Memory B cell (primary cell): ENCODE measurements at regions not wholly inside any gene's neighbourhood (a gene's known extent, or its start where the extent isn't known, plus 50 kb on each side); places are given as distances from the start of the nearest gene placed in this dataset.

Experiments used
- ATAC-seq: fragments of 150-1000 bp; cut with Tn5 transposase; 2 replicates; pipeline ENCODE4 v1.10.0; 2021; ENCODE audit warnings: low read depth, mild to moderate bottlenecking, moderate library complexity
- DNase-seq, 2 donors: peaks; one replicate each; pipeline ENCODE4 v3.0.0; 2022; ENCODE audit warnings: low spot score in 2 of 2
- H3K27ac Mint-ChIP-seq: one replicate; pipeline ENCODE4 v1.8.0; 2022; ENCODE audit warnings: mild to moderate bottlenecking, moderate library complexity, mixed read lengths
- H3K27me3 Mint-ChIP-seq: one replicate; pipeline ENCODE4 v1.8.0; 2022; ENCODE audit warnings: mixed read lengths
- H3K36me3 Mint-ChIP-seq: one replicate; pipeline ENCODE4 v1.8.0; 2022; ENCODE audit warnings: mild to moderate bottlenecking, mixed read lengths
- H3K4me1 Mint-ChIP-seq: one replicate; pipeline ENCODE4 v1.8.0; 2022; ENCODE audit warnings: mixed read lengths
- H3K4me3 Mint-ChIP-seq: one replicate; pipeline ENCODE4 v1.8.0; 2022; ENCODE audit warnings: mild to moderate bottlenecking, moderate library complexity, mixed read lengths
- H3K9me3 Mint-ChIP-seq: one replicate; pipeline ENCODE4 v1.8.0; 2022; ENCODE audit warnings: mixed read lengths

GRCh38 chr11:28657378-28658030, 549.3 kb downstream of the METTL15 start:
- H3K4me1 Mint-ChIP-seq: no peaks in the 10 kb centered on the region
- no peaks in the 10 kb centered on the region for H3K27me3 Mint-ChIP-seq
- H3K36me3 Mint-ChIP-seq: no peaks in the 10 kb centered on the region
- H3K27ac Mint-ChIP-seq: no peak overlapping the region
- DNase-seq: no peak
- no peak for ATAC-seq
- no peaks in the 10 kb centered on the region for H3K9me3 Mint-ChIP-seq
- H3K4me3 Mint-ChIP-seq: no peak overlapping the region

- no peaks in the 10 kb centered on the region for H3K36me3 Mint-ChIP-seq
- no peak overlapping the region for H3K27ac Mint-ChIP-seq
- H3K27me3 Mint-ChIP-seq: no peaks in the 10 kb centered on the region
- ATAC-seq (no peak), DNase-seq (no peak)
- H3K9me3 Mint-ChIP-seq: peaks cover 2% of the 10 kb centered on the region
- H3K4me3 Mint-ChIP-seq: no peak overlapping the region
- H3K4me1 Mint-ChIP-seq: no peaks in the 10 kb centered on the region
Measured at GRCh38 chr11:28654191-28654590, 546.0 kb downstream of the METTL15 start.

GRCh38 chr11:28649922-28650321, 541.7 kb downstream of the METTL15 start:
- H3K27ac Mint-ChIP-seq: no peak overlapping the region
- no peak overlapping the region for H3K4me3 Mint-ChIP-seq
- H3K9me3 Mint-ChIP-seq: peaks cover 8% of the 10 kb centered on the region
- ATAC-seq (no peak), DNase-seq (no peak)
- no peaks in the 10 kb centered on the region for H3K36me3 Mint-ChIP-seq
- no peaks in the 10 kb centered on the region for H3K27me3 Mint-ChIP-seq
- no peaks in the 10 kb centered on the region for H3K4me1 Mint-ChIP-seq

DNA sequence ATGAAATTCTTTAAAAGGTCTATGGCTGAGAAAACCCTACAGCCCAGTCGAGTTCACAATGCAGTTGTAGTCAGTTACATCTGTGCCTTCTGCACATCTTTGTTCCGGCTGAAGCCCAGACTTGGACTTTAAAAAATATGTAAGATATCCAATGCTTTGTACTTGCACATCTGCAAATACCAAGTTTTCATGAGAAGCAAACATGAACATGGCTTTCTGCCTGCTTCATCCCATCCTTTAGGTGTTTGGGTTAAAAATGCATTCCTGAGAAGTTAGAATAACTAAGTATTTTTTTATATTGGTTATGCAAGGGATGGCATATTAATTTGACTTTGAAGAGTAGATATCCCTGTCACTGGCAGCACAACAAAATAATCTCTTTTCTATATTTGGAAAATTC, 528.4 kb downstream of the METTL15 start:
- ATAC-seq: no peak
- Mint-ChIP-seq H3K4me1 (no peaks in the 10 kb centered on the region), H3K4me3 (no peak overlapping the region), H3K27me3 (no peaks in the 10 kb centered on the region), H3K9me3 (no peaks in the 10 kb centered on the region), H3K36me3 (no peaks in the 10 kb centered on the region), H3K27ac (no peak overlapping the region)
- no peak for DNase-seq

- H3K27ac Mint-ChIP-seq: no peak overlapping the region
- ATAC-seq (no peak), DNase-seq (no peak)
- H3K36me3 Mint-ChIP-seq: no peaks in the 10 kb centered on the region
- H3K9me3 Mint-ChIP-seq: no peaks in the 10 kb centered on the region
- H3K27me3 Mint-ChIP-seq: no peaks in the 10 kb centered on the region
- H3K4me1 Mint-ChIP-seq: no peaks in the 10 kb centered on the region
- no peak overlapping the region for H3K4me3 Mint-ChIP-seq
Measured at GRCh38 chr11:28636033-28636432, 527.8 kb downstream of the METTL15 start.

GRCh38 chr11:28632338-28632737, 524.1 kb downstream of the METTL15 start:
- Mint-ChIP-seq H3K36me3 (no peaks in the 10 kb centered on the region), H3K4me1 (no peaks in the 10 kb centered on the region), H3K9me3 (no peaks in the 10 kb centered on the region), H3K4me3 (no peak overlapping the region), H3K27me3 (no peaks in the 10 kb centered on the region), H3K27ac (no peak overlapping the region)
- ATAC-seq: no peak
- DNase-seq: no peak

GRCh38 chr11:28631148-28631547, 523.0 kb downstream of the METTL15 start:
- Mint-ChIP-seq H3K36me3 (no peaks in the 10 kb centered on the region), H3K27ac (no peak overlapping the region), H3K4me3 (no peak overlapping the region), H3K4me1 (no peaks in the 10 kb centered on the region), H3K9me3 (no peaks in the 10 kb centered on the region), H3K27me3 (no peaks in the 10 kb centered on the region)
- ATAC-seq (no peak), DNase-seq (no peak)

- Mint-ChIP-seq H3K27ac (no peak overlapping the region), H3K36me3 (no peaks in the 10 kb centered on the region), H3K4me1 (no peaks in the 10 kb centered on the region), H3K27me3 (no peaks in the 10 kb centered on the region), H3K9me3 (no peaks in the 10 kb centered on the region), H3K4me3 (no peak overlapping the region)
- ATAC-seq: no peak
- DNase-seq: no peak
Measured at GRCh38 chr11:28629235-28629634, 521.0 kb downstream of the METTL15 start.

- H3K9me3 Mint-ChIP-seq: peaks cover 1% of the 10 kb centered on the region
Measured at GRCh38 chr11:28628412-28628811, 520.2 kb downstream of the METTL15 start.

GRCh38 chr11:28627690-28628255, 519.6 kb downstream of the METTL15 start:
- Mint-ChIP-seq H3K9me3 (peaks cover 1% of the 10 kb centered on the region), H3K4me3 (no peak overlapping the region), H3K4me1 (no peaks in the 10 kb centered on the region), H3K27me3 (no peaks in the 10 kb centered on the region), H3K36me3 (no peaks in the 10 kb centered on the region), H3K27ac (no peak overlapping the region)
- no peak for DNase-seq
- ATAC-seq: no peak

More at GRCh38 chr11:28628412-28628811, 520.2 kb downstream of the METTL15 start:
- ATAC-seq (no peak), DNase-seq (no peak)
- Mint-ChIP-seq H3K27ac (no peak overlapping the region), H3K4me1 (no peaks in the 10 kb centered on the region), H3K27me3 (no peaks in the 10 kb centered on the region), H3K36me3 (no peaks in the 10 kb centered on the region), H3K4me3 (no peak overlapping the region)

DNA sequence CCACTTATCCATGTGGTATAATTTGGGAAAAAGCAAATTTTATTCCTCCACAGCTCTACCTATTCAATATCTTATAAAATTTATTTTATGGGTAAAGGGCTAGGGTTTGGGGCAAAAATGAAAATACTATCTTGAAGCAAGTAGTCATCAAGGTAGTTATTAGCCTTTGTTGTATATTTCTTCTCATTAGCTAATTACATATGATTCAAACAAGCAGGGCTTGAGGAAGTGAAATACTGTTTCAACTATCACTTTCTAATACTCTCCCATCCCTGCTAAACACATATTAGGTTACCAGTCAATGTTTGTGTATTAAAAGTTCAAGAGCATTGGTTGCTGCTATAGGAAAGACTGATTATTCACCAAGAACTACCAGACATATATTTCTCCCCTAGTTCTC, 517.3 kb downstream of the METTL15 start:
- DNase-seq: no peak
- Mint-ChIP-seq H3K36me3 (no peaks in the 10 kb centered on the region), H3K9me3 (peaks cover 1% of the 10 kb centered on the region), H3K27me3 (no peaks in the 10 kb centered on the region), H3K4me1 (no peaks in the 10 kb centered on the region), H3K27ac (no peak overlapping the region), H3K4me3 (no peak overlapping the region)
- ATAC-seq: no peak

- DNase-seq (no peak), ATAC-seq (no peak)
- Mint-ChIP-seq H3K4me3 (no peak overlapping the region), H3K27ac (no peak overlapping the region), H3K36me3 (no peaks in the 10 kb centered on the region), H3K4me1 (no peaks in the 10 kb centered on the region), H3K27me3 (peaks cover 2% of the 10 kb centered on the region), H3K9me3 (peaks cover 1% of the 10 kb centered on the region)
Measured at GRCh38 chr11:28621753-28622152, 513.6 kb downstream of the METTL15 start.

GRCh38 chr11:28619846-28620540, 511.8 kb downstream of the METTL15 start:
- H3K27ac Mint-ChIP-seq: no peak overlapping the region
- H3K27me3 Mint-ChIP-seq: peaks cover 4% of the 10 kb centered on the region
- H3K4me3 Mint-ChIP-seq: no peak overlapping the region
- DNase-seq (no peak), ATAC-seq (no peak)
- H3K36me3 Mint-ChIP-seq: no peaks in the 10 kb centered on the region
- no peaks in the 10 kb centered on the region for H3K4me1 Mint-ChIP-seq
- peaks cover 1% of the 10 kb centered on the region for H3K9me3 Mint-ChIP-seq

DNA sequence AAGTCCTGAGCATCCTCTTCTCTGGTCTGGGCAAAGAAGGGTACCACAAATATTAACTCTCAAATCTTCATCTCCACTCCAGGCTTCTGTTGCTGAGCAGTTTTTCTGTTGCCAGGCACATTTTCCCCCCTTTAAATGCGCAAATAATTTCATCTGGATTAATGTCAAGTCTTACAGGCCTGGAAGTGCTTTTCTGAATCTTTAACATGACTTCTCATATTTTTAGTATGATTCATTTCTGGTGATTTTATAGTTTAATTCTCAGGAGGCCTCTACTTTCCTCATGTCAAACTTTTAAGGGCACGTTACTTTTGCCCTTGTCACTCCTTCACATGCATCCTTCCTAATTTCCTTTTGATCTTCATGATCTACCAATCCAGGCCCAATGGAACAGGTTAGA, 510.2 kb downstream of the METTL15 start:
- ATAC-seq (no peak), DNase-seq (no peak)
- H3K27me3 Mint-ChIP-seq: peaks cover 4% of the 10 kb centered on the region
- H3K9me3 Mint-ChIP-seq: no peaks in the 10 kb centered on the region
- no peaks in the 10 kb centered on the region for H3K36me3 Mint-ChIP-seq
- H3K4me1 Mint-ChIP-seq: no peaks in the 10 kb centered on the region
- no peak overlapping the region for H3K4me3 Mint-ChIP-seq
- H3K27ac Mint-ChIP-seq: no peak overlapping the region
